Liver (tissue), 3 donors: ENCODE measurements at regions not wholly inside any gene's neighbourhood (a gene's known extent, or its start where the extent isn't known, plus 50 kb on each side); places are given as distances from the start of the nearest gene placed in this dataset.

ENCODE experiments used
- CTCF ChIP-seq: fragments of 150-350 bp; IDR thresholded peaks from 2 replicates; pipeline ENCODE4 v1.5.1; 2017; ENCODE audit warnings: improper control_type of control experiment, low read depth, low read length; ENCODE audit not compliant: missing input control
- EGR1 ChIP-seq, 2 donors: IDR thresholded peaks; 2 replicates each; pipeline ENCODE4 v1.6.1; 2016 to 2018; ENCODE audit warnings: antibody characterized with exemption in 2 of 2, low read depth in 2 of 2
- FOXA2 ChIP-seq: IDR thresholded peaks from 2 replicates; pipeline ENCODE4 v1.6.1; 2016; ENCODE audit warnings: antibody characterized with exemption
- HNF4A ChIP-seq, 2 donors: conservative IDR thresholded peaks; 2 replicates each; pipeline ENCODE4 v1.6.1; 2016; ENCODE audit warnings: antibody characterized with exemption in 2 of 2, mild to moderate bottlenecking in 2 of 2
- MAX ChIP-seq: IDR thresholded peaks from 2 replicates; pipeline ENCODE4 v1.6.1; 2016; ENCODE audit warnings: antibody characterized with exemption
- NR2F2 ChIP-seq: IDR thresholded peaks from 2 replicates; pipeline ENCODE4 v1.6.1; 2016; ENCODE audit warnings: antibody characterized with exemption
- TAF1 ChIP-seq: conservative IDR thresholded peaks from 2 replicates; pipeline ENCODE4 v1.6.1; 2016; ENCODE audit warnings: antibody characterized with exemption, mild to moderate bottlenecking
- YY1 ChIP-seq: IDR thresholded peaks from 2 replicates; pipeline ENCODE4 v1.6.1; 2016; ENCODE audit warnings: antibody characterized with exemption, mild to moderate bottlenecking
- ZBTB33 ChIP-seq: IDR thresholded peaks from 2 replicates; pipeline ENCODE4 v1.6.1; 2016; ENCODE audit warnings: antibody characterized with exemption
- donor health status: healthy.
- donor health status: healthy.

GRCh38 chr2:106990297-106990696 lies 104.3 kb upstream of the ST6GAL2 start:
- TF ChIP-seq NR2F2 (no peak), HNF4A (conservative IDR thresholded peaks at IDR 0.05) (no peak), CTCF (no peak), MAX (no peak), YY1 (no peak), ZBTB33 (no peak), EGR1 (IDR thresholded peaks at IDR 0.05; ENCODE audit: low read depth in 2 of 2) (no peak), TAF1 (no peak), FOXA2 (no peak)
